ENCODE measurements at regions not wholly inside any gene's neighbourhood (a gene's known extent, or its start where the extent isn't known, plus 50 kb on each side); places are given as distances from the start of the nearest gene placed in this dataset.

- CTCF ChIA-PET (ENCODE audit: low intra/inter-chr PET ratio): no interaction called here
- H3K36me3 ChIP-seq (ENCODE audit: control insufficient read depth, insufficient read depth, low read length): no peaks in the 10 kb centered on the region
- no peaks in the 10 kb centered on the region; a peak in 1 of 5 replicates for H3K27me3 ChIP-seq (ENCODE audit: control insufficient read depth in 2 of 2, insufficient read depth in 2 of 2, low read length in 2 of 2)
- intact Hi-C loops (cut with micrococcal nuclease): no loop called here
- no peaks in the 10 kb centered on the region for H3K4me1 ChIP-seq (replicated peaks in 1 of 2; ENCODE audit: control insufficient read depth in 2 of 2, insufficient read depth in 2 of 2, low read length in 2 of 2)
- ATAC-seq (no peak), DNase-seq (ENCODE audit: extremely low read depth in 1 of 4, low spot score in 3 of 4) (no peak), FAIRE-seq (no peak)
- H3K27ac ChIP-seq (ENCODE audit: extremely low read depth, low read depth, low read length): no peak overlapping the region
- POLR2A ChIA-PET: no interaction called here
- no peaks in the 10 kb centered on the region for H3K79me2 ChIP-seq (ENCODE audit: control insufficient read depth, insufficient read depth, low read length)
- no peak overlapping the region for H2AFZ ChIP-seq (ENCODE audit: low read depth, low read length)
- no TSS peak for BruUV-seq (replicated peaks)
- no peak overlapping the region for H3K4me2 ChIP-seq (ENCODE audit: insufficient read depth, low read length)
- H3K9me3 ChIP-seq (replicated peaks; ENCODE audit: control insufficient read depth, insufficient read depth, low read depth, low read length): no peaks in the 10 kb centered on the region
- in situ Hi-C loops (cut with MboI): no loop called here
- H3K9ac ChIP-seq (ENCODE audit: insufficient read depth in 1 of 2, low read depth in 2 of 2, low read length in 2 of 2): no peak overlapping the region
- no peak for TF ChIP-seq MEF2D (tag; conservative IDR thresholded peaks at IDR 0.05; ENCODE audit: low read depth)
- TF ChIP-seq ZFPM2 (CRISPR knock-in tag; IDR thresholded peaks at IDR 0.05): no peak
- TF ChIP-seq ZNF174 (CRISPR knock-in tag; IDR thresholded peaks at IDR 0.05): no peak
- TF ChIP-seq MECOM (CRISPR knock-in tag; IDR thresholded peaks at IDR 0.05): no peak
- TF ChIP-seq FIP1L1 (IDR thresholded peaks at IDR 0.05; ENCODE audit: low read depth, low read length, poor library complexity, severe bottlenecking): no peak
- TF ChIP-seq BMI1 (IDR thresholded peaks at IDR 0.05; ENCODE audit: low read length): no peak
- no peak for TF ChIP-seq MAZ (CRISPR knock-in tag; conservative IDR thresholded peaks at IDR 0.05 in 1 of 2, IDR thresholded peaks at IDR 0.05 in 1 of 2)
- TF ChIP-seq, protein P1, sequence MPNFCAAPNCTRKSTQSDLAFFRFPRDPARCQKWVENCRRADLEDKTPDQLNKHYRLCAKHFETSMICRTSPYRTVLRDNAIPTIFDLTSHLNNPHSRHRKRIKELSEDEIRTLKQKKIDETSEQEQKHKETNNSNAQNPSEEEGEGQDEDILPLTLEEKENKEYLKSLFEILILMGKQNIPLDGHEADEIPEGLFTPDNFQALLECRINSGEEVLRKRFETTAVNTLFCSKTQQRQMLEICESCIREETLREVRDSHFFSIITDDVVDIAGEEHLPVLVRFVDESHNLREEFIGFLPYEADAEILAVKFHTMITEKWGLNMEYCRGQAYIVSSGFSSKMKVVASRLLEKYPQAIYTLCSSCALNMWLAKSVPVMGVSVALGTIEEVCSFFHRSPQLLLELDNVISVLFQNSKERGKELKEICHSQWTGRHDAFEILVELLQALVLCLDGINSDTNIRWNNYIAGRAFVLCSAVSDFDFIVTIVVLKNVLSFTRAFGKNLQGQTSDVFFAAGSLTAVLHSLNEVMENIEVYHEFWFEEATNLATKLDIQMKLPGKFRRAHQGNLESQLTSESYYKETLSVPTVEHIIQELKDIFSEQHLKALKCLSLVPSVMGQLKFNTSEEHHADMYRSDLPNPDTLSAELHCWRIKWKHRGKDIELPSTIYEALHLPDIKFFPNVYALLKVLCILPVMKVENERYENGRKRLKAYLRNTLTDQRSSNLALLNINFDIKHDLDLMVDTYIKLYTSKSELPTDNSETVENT (CRISPR knock-in tag; IDR thresholded peaks at IDR 0.05): no peak
- TF ChIP-seq, protein P2, sequence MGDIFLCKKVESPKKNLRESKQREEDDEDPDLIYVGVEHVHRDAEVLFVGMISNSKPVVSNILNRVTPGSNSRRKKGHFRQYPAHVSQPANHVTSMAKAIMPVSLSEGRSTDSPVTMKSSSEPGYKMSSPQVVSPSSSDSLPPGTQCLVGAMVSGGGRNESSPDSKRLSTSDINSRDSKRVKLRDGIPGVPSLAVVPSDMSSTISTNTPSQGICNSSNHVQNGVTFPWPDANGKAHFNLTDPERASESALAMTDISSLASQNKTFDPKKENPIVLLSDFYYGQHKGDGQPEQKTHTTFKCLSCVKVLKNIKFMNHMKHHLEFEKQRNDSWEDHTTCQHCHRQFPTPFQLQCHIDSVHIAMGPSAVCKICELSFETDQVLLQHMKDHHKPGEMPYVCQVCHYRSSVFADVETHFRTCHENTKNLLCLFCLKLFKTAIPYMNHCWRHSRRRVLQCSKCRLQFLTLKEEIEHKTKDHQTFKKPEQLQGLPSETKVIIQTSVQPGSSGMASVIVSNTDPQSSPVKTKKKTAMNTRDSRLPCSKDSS (IDR thresholded peaks at IDR 0.05; ENCODE audit: low read depth, partially characterized antibody): no peak
- no peak for TF ChIP-seq ZNF140 (CRISPR knock-in tag; IDR thresholded peaks at IDR 0.05)
- TF ChIP-seq FOSL1 (tag; conservative IDR thresholded peaks at IDR 0.05): no peak
- no peak for TF ChIP-seq KLF10 (CRISPR knock-in tag; IDR thresholded peaks at IDR 0.05)
- TF ChIP-seq DMBX1 (CRISPR knock-in tag; IDR thresholded peaks at IDR 0.05; ENCODE audit: borderline replicate concordance): no peak
- no peaks in the 10 kb centered on the region for H3K9me1 ChIP-seq (ENCODE audit: control insufficient read depth, insufficient read depth, low read length)
- no peaks in the 10 kb centered on the region for H4K20me1 ChIP-seq (replicated peaks; ENCODE audit: control insufficient read depth, insufficient read depth, low read length)
- WGBS (ENCODE audit: insufficient coverage, low coverage, missing lambda C conversion rate): 5% methylated on average over 1 of the region's 1 CpG
- H3K4me3 ChIP-seq: no peak overlapping the region
Measured at GRCh38 chr2:150190546-150190945, 296.9 kb downstream of the RND3 start.

All from K562 (cell line).